ENCODE measurements at regions not wholly inside any gene's neighbourhood (a gene's known extent, or its start where the extent isn't known, plus 50 kb on each side); places are given as distances from the start of the nearest gene placed in this dataset.

DNA sequence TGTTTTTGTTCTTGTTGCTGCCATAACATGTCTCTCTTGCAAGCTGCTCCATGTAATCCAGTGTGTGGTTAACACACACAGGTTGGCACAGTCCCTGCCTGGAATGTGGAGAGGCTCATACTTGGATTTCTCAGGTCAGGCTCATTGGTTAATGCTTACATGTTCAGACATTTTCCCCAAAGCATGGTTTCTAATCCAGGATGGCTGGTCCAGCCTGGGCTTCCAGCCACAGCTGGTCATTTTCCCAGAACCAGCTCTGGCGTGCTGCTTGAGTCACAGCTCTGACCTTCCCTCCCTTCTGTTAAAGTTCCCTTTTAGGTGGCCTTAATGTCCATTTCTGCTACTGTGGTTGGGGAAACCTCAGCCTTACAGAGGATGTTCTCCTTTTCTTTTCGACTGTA is 294.3 kb downstream of the TAF11L14 start:
- TF ChIP-seq, protein P1, sequence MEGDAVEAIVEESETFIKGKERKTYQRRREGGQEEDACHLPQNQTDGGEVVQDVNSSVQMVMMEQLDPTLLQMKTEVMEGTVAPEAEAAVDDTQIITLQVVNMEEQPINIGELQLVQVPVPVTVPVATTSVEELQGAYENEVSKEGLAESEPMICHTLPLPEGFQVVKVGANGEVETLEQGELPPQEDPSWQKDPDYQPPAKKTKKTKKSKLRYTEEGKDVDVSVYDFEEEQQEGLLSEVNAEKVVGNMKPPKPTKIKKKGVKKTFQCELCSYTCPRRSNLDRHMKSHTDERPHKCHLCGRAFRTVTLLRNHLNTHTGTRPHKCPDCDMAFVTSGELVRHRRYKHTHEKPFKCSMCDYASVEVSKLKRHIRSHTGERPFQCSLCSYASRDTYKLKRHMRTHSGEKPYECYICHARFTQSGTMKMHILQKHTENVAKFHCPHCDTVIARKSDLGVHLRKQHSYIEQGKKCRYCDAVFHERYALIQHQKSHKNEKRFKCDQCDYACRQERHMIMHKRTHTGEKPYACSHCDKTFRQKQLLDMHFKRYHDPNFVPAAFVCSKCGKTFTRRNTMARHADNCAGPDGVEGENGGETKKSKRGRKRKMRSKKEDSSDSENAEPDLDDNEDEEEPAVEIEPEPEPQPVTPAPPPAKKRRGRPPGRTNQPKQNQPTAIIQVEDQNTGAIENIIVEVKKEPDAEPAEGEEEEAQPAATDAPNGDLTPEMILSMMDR (IDR thresholded peaks at IDR 0.05), result no peak
- no peak for TF ChIP-seq POLR2A (IDR thresholded peaks at IDR 0.05)

Measured in vagina (tissue), 2 donors.